ENCODE measurements at regions not wholly inside any gene's neighbourhood (a gene's known extent, or its start where the extent isn't known, plus 50 kb on each side); places are given as distances from the start of the nearest gene placed in this dataset.
"Not testable (repeated sequence)": the region's sequence is repeated elsewhere in the genome, so short reads cannot be mapped to it uniquely, and the experiment has no call there.

DNA sequence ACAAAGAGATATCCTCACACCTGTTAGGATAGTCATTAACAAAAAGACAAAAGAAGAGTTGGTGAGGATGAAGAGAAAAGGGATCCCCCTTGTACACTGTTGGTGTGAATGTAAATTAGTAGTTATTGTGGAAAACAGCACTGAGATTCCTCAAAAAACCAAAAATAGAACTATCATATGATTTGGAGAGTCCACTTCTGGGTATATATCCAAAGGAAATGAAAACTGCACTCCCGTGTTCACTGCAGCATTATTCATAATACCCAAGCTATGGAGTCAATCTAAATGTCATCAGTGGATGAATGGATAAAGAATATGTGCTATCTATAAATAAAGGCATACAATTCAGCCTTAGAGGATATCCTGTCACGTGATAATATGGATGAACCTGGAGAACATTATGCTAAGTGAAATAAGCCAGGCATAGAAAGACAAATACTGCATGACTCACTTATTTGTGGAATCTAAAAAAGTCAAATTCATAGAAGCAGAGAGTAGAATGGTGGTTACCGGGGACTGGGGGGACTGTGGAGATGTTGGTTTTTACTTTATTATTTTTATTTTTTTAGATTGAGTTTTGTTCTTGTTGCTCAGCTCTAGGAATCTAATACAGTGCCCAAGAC lies 114.6 kb upstream of the PABPC3 start:
- TF ChIP-seq, protein P1, sequence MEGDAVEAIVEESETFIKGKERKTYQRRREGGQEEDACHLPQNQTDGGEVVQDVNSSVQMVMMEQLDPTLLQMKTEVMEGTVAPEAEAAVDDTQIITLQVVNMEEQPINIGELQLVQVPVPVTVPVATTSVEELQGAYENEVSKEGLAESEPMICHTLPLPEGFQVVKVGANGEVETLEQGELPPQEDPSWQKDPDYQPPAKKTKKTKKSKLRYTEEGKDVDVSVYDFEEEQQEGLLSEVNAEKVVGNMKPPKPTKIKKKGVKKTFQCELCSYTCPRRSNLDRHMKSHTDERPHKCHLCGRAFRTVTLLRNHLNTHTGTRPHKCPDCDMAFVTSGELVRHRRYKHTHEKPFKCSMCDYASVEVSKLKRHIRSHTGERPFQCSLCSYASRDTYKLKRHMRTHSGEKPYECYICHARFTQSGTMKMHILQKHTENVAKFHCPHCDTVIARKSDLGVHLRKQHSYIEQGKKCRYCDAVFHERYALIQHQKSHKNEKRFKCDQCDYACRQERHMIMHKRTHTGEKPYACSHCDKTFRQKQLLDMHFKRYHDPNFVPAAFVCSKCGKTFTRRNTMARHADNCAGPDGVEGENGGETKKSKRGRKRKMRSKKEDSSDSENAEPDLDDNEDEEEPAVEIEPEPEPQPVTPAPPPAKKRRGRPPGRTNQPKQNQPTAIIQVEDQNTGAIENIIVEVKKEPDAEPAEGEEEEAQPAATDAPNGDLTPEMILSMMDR (IDR thresholded peaks at IDR 0.05): not testable (repeated sequence)
- TF ChIP-seq POLR2A (IDR thresholded peaks at IDR 0.05): not testable (repeated sequence)
